ENCODE measurements at regions not wholly inside any gene's neighbourhood (a gene's known extent, or its start where the extent isn't known, plus 50 kb on each side); places are given as distances from the start of the nearest gene placed in this dataset.

GRCh38 chr14:38553586-38553985 lies 297.7 kb upstream of the CLEC14A start:
- TF ChIP-seq POLR2A (IDR thresholded peaks at IDR 0.05) (no peak), POLR2AphosphoS5 (IDR thresholded peaks at IDR 0.05) (no peak)
- TF ChIP-seq, protein P1, sequence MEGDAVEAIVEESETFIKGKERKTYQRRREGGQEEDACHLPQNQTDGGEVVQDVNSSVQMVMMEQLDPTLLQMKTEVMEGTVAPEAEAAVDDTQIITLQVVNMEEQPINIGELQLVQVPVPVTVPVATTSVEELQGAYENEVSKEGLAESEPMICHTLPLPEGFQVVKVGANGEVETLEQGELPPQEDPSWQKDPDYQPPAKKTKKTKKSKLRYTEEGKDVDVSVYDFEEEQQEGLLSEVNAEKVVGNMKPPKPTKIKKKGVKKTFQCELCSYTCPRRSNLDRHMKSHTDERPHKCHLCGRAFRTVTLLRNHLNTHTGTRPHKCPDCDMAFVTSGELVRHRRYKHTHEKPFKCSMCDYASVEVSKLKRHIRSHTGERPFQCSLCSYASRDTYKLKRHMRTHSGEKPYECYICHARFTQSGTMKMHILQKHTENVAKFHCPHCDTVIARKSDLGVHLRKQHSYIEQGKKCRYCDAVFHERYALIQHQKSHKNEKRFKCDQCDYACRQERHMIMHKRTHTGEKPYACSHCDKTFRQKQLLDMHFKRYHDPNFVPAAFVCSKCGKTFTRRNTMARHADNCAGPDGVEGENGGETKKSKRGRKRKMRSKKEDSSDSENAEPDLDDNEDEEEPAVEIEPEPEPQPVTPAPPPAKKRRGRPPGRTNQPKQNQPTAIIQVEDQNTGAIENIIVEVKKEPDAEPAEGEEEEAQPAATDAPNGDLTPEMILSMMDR (IDR thresholded peaks at IDR 0.05) = no peak

Measured in stomach (tissue), 4 donors.